AML-193 (cell line): ENCODE measurements at regions not wholly inside any gene's neighbourhood (a gene's known extent, or its start where the extent isn't known, plus 50 kb on each side); places are given as distances from the start of the nearest gene placed in this dataset.

Source experiments
- DNase-seq, 2 experiments: peaks; one replicate each; lab custom pipeline; 2025; lab: John Stamatoyannopoulos, UW

DNA sequence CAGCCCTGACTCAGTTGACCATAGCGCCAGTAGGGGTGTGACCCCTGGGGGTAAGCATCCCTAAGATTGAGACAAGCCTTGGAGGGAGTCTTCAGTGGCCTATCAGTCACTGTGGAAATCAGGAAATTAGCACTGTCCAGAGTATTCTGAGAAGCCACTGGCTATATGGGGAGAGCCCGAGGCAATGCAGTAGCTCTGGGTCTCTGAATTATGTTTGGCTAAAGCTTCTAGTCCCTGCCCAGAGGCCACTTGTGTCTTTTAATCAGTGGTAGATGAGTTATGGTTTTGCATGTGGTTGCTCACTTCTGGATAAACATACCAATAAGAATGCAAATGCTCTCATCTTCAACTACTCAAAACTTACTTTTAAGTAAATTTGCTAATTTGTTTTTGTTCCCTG is 100.6 kb upstream of the TOX3 start:
- no peak for DNase-seq

- no peak for DNase-seq
Observed at GRCh38 chr16:52643006-52643405, 96.1 kb upstream of the TOX3 start.

DNA sequence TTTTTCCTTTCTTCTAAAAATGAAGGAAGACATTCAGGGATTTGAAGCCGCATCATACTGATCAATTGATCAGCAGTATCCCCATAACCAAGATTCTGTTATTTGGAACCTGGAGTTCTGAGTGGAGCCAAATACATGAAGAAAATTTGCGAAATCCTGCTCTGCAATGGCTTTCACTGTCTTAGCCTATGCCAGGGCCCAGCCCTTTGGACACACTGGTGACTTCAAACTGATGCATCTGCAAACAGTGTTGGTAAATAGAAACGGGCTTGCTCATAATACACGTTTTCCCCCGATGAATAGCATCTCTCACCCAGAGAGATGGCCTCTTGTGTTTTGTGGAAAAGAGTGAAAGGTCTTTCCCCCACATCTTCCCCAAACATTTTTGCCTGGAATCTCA is 87.6 kb upstream of the TOX3 start:
- DNase-seq: no peak

DNA sequence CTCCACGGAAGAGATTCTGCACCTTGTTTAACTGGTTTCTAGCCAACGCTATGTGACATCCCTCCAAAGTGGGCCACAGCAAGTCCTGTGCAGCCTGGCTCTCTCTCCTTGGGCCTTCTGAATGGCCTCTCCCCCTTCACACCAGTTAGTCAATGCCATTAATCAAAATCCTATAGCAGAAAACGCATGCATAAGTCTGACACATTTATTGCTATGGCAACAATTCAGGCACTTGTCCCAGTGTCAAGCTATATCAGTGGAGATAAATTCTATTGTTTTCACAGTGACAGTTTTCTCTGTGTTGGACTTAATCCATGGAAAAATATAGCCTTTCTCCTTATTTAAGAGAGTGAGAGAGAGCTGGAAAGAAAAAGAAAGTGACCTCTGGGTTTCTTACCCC is 87.2 kb upstream of the TOX3 start:
- no peak for DNase-seq

GRCh38 chr16:52633230-52633629 is 86.3 kb upstream of the TOX3 start:
- DNase-seq: no peak

DNA sequence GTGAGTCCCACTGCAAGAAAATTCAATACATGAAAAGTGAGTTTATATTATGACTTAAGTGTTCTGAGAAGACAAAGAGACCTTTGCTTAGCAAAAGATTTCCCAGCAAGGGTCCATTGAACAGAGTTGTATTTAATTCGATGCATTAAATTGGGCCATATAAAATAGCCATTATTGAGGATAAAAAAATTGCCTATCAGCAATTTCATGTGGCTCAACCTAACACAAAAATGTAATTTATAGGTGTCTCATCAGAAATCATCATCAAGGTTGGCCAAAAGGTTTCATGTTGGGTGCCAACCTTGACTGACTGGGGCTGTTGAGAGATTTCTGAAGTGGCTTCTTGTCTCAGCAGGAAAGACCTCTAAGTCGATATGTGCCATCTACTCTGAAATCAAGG is 84.8 kb upstream of the TOX3 start:
- DNase-seq: no peak

DNA sequence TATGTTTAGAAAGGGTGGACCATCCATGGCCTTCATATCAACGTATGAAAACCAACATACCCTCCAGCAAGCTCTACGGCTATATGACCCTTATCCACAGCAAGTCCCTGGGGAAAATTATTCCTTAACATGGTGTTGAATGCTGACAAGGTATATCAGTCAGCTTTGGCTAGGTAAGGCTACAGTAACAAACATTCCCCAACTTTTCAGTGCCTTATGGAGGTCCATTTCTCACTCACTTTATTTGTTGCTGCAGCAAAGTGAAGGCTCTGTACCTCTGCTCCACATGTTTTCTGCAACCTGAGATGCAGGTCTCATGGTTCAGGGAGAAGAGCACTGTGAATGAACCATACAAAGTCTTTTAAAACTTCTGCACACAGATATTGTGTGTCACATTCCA is 83.8 kb upstream of the TOX3 start:
- DNase-seq: no peak

DNA sequence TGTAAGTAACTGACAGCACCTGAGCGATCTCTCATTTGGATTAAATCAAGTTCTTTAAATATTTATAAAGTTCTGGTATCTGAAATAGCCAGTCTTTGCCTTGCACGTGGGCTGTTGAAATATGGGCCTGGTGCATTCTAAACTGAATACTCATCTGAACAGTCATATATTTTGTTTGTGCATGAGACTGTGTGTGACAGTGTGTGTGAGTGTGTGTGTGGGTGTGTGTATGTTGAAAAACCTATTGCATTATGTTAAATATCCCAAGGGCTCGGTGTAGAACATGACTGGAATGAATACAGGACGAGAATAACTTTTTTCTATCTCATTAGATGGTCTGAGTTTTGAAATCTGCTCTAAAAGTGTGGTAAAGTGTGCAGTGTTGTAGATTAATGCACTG is 82.4 kb upstream of the TOX3 start:
- no peak for DNase-seq

DNA sequence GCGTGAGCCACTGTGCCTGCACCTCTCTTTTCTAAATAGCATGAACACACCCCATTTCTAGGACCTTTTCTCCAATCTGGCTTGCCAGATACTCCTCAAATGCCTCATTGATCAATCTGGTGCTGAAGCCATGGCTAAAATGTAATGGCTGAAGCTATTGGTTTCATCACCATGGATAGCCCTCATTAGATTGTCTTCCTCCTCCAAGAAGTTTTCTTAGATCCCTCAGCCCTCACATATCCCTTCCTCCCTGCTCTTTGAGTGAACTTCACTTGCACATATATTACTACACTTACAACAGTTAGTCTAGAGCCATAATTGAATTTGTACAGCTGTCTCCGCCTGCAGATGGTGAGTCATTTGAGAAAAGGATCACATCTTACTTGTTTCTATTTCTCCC is 77.9 kb upstream of the TOX3 start:
- DNase-seq: no peak

DNA sequence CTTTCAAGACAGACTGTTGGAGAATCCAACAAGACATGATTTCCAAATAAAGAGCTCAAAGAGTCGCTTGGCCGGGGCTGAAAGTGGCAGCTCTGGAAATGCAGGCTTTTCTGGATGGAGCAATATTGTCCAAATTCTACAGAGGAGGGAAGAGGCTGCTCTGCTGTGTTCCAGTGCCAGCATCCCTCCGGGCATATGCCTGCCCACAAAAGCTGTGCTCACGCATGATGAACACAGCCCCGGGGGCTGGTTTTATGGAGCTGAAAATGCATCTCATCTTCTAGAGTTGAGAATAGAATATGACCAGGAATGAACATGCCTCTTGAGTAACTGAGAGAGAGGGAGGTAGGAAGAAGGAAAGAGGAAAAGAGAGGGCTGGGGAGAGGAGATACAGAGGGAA is 74.7 kb upstream of the TOX3 start:
- DNase-seq: no peak

GRCh38 chr16:52618753-52619497 is 72.0 kb upstream of the TOX3 start:
- DNase-seq: no peak

DNA sequence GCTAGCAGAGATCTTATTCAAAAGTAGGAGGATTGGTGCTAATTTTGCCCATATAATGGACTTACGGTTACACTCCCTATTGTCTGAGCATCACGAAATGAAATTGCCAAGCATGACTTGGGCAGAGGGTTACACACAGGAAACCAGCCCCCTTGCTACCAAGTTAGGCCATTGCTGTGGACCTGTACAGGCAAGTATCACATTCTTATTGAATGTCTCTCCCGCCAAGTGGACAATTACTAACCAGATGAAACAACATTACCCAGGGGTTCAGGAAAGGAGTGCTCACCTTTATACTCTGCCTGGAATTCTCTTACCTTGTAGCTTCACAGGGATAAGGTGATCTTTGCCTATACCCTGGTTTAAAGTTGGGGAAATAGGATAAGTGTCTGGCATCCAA is 70.6 kb upstream of the TOX3 start:
- no peak for DNase-seq

GRCh38 chr16:52613508-52613907 is 66.6 kb upstream of the TOX3 start:
- DNase-seq: no peak

DNA sequence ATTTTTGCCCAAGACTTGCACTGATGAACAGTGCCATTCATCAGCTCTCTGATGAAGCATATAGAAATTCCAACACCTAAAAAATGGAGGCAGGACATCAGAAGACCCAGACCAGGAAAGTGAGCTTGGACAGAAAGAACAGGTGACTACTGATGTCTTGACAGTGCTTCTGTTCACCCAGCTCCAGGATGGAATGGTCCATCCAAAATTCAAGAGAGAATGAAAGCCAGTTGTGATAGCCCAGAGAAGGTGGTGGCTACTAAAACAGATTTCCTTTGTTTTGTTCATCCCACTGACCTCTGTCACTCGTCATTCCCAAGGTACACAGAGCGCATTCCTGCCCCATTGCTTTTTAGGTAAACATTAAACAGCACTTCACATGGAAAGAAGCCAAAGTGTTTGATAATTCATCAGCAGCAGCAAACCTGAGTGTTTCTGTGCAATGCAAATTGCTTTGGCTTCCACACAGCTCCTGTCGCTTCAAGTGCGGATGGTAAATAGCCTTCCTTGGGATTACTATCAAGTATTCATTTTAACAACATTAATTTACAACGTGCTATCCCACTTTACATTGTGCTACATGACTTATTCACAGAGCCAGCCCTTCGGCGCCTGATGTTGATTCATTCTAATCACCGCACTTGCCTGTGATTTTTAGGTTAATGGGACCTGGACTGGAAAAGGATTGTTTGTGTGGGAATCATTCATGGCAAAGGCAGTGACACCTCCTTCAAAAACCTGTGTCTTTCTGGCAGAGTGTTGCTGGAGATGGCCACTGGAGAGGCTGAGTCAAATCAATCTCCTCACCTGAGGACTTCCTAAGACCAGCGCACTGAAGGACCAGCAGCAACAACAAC is 65.1 kb upstream of the TOX3 start:
- no peak for DNase-seq

- no peak for DNase-seq
Observed at GRCh38 chr16:52603015-52603414, 56.1 kb upstream of the TOX3 start.

DNA sequence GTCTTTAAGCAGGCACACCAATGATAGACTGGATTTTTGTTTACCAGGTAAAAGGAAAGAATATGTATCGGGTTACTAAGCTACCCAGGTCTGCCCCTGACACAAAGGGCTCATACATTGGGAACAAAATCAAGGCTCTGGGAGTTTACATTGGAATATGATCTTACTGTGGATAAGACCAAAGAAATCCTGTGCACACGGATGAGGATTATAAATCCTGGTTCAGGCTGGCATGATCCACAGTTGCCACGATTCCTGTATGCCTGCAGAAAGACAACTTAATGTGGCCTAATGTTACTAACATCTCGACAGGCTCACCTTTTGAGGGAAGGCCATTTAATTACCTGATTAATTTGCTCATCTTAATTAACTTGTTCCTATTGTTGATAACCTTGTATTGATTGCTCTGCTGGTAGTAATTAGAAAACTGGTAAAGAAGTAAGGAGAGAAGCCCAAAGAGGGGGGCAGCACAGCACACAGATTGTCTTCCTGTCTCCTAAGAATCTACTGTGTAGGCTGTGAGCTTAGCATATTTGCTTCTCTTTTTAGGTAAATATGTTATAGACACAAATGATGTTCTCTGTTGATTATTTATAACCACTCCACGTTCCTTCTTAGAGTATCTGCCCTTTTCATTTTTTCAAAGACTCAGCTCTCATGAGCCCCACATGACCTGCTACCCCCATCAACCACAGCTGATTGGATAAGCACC is 51.0 kb upstream of the TOX3 start:
- DNase-seq: no peak

DNA sequence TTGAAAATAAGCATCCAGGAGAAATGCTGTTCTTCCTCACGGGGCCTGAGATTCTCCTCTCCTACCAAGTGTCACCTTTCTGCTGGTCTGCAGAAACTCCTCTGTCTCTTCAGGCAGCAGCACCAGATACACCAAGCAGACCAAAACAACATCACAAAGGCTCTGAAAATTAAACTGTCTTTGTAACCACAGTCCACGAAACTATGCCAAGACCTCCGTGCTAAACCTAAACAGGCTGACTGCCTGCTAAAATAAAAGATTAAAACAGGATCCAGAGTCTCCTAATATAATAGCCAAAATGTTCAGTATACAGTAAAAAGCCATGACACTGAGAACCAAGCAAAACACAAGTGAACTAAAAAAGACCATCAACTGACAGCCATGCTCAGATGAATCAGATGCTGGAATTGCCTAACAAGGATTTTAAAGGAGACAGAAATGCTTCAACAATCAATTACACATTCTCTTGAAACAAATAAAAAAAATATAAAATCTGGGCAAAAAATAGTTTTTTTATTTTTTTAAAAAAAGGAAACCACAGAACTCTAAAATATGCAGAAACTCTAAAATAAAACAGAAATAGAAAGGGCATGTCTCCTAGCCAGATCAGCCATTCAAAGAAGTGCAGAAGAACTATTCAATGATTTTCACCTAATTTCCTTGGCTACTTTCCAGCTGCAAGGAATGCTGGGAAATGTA is 50.3 kb upstream of the TOX3 start:
- DNase-seq: no peak
